Right renal cortex interstitium (tissue), 3 donors: ENCODE measurements at regions not wholly inside any gene's neighbourhood (a gene's known extent, or its start where the extent isn't known, plus 50 kb on each side); places are given as distances from the start of the nearest gene placed in this dataset.
"Not testable (repeated sequence)": the region's sequence is repeated elsewhere in the genome, so short reads cannot be mapped to it uniquely, and the experiment has no call there.

Experiments used
- DNase-seq, 3 donors: peaks; one replicate each; pipeline ENCODE4 v3.0.0-alpha.2; 2013; ENCODE audit warnings: low read depth in 3 of 3, low spot score in 2 of 3

DNA sequence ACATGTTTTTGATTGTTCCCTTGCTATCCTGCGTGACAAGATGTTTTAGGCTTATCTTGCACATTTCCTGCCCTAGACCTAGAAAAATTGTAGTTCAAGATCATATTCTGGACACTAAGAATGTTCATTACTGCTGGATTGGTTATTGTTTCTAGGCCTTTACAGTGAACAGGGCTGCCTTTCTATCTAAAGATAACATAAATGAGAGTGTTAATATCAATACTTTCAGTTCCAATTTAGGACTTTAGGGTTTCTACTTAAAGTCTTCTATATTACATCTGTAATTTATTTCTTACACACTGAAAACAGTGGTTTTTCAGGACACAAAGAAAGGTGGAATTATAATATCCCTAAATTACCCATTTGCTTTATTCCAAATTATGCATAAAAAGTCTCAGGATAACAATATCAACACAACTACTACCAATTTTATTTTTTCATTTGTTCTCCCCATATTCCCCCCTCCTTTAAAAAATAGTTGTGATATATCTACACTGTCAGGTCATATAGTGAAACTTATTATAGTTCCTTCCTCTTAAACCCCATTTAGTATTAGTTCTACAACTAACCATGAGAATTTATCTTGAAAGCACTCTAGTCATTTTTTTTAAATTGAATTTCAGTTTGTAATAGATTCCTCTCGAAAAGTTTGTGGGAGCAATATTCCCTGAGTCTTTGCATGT is 293.9 kb upstream of the RIOK2 start:
- DNase-seq: no peak

DNA sequence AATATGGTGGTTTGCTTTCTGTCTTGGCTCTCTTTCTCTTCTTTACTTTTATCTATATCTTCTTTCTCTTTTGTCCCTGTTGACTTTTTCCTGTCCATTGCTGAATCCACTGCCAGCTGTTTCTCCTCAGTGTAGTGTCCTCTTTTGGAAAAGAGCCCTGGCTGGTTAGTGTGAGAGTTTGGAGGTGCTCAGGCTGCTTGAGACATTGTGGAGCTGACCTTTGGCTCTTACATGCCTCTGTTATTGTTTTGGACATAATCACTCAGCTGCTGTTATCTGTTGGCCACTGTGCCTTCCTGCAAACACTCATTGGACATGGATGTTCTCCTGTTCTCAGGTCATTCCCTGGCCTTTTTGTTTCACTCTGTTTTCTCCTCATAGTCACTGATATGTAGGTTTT is 295.4 kb upstream of the RIOK2 start:
- DNase-seq: no peak

GRCh38 chr5:97480313-97480712 is 297.3 kb upstream of the RIOK2 start:
- DNase-seq: no peak

- no peak for DNase-seq
Observed at GRCh38 chr5:97488126-97488668, 305.1 kb upstream of the RIOK2 start.

- no peak for DNase-seq
Observed at GRCh38 chr5:97489010-97489840, 306.2 kb upstream of the RIOK2 start.

DNA sequence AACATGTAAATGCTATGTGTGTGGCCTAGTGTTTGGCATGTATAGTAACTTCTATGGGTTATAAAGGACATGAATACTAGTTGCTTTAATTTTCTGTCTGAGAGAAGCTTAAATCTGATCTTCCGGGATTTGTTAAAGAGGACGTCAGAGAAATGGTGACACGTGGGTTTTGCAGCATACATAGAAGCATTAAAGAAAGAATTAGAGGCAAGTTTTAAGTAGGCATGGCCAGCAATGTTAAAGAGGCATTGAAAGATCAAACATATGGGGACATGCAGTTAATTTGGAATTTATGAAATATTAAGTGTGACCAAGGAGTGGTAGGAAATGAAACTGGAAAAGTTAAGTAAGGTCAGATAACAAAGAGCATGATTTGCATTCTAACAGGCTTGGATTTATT is 311.4 kb upstream of the RIOK2 start:
- no peak for DNase-seq

DNA sequence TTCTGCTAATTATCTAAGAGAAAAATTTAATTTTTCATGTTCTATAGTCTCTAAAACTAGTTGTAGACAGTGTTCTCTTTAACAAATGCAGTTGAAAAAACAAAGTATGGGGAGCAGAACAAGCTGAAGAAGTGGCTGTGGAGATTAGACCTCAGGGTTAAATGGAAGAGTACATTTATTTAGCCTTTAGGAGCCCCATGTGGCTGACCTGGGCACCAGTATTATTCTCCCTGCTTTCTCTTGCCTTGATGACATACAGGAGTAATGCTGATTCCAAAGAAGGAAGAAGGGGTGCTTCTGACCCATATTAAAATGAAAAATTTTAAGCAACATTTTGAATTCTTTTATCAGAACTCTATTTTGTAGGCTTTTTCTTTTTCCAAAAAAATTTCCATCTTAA is 312.3 kb upstream of the RIOK2 start:
- DNase-seq: no peak

DNA sequence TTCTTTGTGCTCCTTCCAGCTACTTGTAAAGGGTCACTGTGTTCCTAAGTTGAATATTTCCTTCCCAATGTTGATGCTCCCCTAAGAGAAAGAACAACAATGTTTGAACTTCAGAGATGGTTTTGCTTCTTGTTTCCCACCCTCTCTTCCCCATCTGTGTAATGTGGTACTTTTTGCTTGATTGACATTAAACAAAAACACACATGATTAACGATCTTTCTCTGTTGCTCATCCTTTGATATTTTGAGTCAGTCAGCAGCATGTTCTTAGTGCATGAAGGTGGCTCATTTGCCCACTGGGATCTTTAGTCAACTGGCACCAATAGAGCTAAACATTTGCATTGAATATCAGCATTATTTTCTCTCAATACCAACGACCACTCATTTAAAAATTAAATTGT is 313.0 kb upstream of the RIOK2 start:
- DNase-seq: no peak

DNA sequence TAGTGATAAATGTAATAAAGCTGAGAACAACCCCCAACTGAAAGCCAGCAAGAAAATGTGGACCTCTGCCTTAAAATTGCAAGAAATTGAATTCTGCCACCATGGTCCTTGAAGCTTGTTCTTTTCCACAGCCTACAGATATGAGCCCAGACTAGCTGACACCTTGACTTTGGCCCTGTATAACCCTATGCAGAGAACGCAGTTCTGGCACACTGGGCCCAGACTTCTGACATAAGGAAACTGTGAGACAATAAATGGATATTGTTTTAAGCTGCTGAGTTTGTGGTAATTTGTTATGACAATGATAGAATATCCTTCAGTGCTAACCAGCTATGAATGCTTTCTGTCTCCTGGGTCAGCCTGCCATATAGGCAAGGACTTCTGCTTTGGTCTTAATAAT is 315.6 kb upstream of the RIOK2 start:
- no peak for DNase-seq

DNA sequence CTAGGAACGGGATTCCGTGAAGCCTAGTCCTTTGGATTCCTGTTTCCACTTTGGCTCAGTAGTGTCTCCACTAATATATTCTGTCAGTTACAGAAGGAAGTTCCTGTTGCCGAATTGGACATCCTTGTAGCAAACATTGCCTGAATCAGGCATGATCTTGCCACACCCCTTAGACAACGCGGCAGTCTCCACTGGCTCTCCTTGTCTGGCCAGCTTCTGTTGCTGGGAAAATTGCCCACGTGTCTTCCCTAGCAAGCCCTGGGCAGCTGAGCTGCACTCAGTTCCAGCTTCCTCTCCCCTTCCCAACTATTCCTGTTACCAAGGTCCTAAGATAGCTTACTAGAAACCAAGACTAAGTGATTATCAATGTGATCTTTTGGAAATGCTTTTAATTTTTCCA is 316.6 kb upstream of the RIOK2 start:
- no peak for DNase-seq

DNA sequence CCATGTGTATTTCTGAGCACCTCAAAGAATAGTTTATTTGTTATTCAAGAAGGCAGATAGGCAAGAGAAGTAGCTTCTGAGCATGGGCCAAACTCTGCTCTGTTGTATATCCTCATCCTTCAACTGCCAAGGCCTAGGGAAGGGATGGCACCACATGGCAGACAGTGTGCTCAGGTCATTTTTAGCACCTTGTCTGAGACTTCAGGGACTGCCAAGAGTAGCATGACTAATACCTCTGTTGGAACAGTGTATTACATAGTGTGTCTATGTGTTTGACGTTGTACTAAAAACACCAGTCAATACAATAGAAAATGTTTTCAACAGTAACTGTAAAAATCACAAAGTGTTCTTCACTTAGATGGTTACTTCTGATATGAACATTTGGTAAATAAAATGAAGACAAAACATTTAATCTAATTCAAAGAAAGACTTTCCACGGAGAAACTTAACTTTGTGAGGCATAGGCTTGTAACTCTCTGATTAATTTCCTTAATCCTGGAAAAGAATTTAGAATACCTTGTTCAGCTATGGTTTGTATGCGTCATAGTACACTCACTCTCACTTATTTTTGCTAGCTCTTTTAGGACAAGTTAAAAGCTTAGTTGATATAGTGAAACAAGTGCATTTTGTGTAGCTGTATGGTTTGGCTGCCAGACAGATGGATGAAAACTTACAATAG is 318.4 kb upstream of the RIOK2 start:
- DNase-seq: no peak

GRCh38 chr5:97501965-97502305 is 318.9 kb upstream of the RIOK2 start:
- DNase-seq: no peak

GRCh38 chr5:97508864-97509263 is 325.8 kb upstream of the RIOK2 start:
- DNase-seq: no peak

GRCh38 chr5:97519565-97519964 is 336.5 kb upstream of the RIOK2 start:
- DNase-seq: not testable (repeated sequence)

DNA sequence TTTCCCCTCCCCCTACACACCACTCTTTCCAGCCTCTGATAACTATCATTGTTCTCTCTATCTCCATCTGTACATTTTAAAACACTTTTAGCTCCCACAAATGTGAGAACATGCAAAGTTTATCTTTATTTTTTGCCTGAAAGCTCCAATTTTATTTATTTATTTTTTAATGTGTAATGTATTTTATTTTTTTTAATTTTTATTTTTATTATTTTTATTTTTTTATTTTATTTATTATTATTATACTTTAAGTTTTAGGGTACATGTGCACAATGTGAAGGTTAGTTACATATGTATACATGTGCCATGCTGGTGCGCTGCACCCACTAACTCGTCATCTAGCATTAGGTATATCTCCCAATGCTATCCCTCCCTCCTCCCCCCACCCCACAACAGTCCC is 340.3 kb upstream of the RIOK2 start:
- DNase-seq: not testable (repeated sequence)

DNA sequence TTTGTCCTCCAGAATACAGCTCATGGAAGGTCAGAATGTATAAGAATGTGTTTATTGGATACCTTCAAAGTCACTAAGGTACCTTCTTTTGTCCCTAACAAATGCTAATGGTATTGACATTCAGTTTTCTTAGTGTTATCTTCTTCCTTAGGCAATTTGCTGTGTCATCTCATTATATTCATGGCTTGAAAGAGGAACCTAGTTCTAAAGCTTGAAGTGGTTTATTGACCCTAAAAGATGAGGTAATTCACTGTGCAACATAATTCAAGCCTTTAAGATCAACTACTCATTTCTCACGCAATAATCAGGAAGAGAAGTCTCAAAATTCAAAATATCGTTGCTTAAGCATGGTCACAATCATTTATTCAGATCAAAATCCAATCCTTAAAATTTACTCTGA is 342.7 kb upstream of the RIOK2 start:
- DNase-seq: no peak

DNA sequence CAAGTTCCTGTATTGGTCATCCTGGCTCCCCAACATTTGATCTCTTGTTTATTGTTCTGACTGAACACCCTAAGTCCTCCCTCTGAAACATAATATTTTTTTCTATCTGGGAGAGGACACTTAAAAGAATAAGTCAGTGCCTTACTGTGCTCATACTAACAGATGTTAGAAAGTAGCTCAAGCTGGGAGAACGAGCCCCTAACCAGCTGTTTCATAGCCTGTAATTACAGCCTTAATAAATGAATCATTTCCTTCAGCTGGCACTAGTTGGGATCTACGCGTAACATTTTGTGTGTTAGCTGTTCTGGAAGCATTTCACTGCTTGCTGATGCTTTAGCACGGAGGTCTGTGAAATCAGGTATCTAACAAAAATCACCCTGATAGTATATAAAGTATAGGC is 345.9 kb upstream of the RIOK2 start:
- DNase-seq: peak in 1 of 3 donors; percentile 18

DNA sequence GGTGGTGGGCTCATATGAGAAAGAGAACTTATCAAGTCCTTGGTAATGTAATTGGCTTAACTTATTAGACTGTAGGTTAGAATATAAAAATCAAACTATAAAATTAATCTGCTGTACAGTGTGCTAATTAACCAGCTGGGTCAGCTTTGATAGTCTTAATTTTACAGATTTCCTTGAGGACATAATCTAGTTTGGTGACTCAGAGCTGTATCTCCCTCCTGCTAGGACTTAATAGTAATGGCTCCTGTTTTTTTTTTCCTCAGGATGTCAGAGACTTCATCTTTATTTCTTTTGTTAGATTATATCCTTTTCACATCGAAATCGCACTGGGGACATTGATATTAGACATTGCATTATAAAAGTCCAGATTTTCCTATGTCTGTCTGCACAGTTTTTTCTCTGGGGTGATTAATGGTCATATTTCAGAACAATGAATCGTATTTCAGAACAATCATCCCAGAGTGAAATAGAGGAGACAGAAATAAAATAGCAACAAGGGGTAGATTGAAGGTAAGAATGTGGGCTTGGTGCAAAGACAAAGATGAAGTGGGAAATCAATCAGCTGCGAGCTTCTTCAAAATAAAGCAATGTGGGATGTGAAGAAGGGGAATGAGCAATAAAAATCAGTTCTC is 346.4 kb upstream of the RIOK2 start:
- no peak for DNase-seq

GRCh38 chr5:97531549-97531948 is 348.5 kb upstream of the RIOK2 start:
- DNase-seq: no peak

GRCh38 chr5:97534166-97534565 is 351.1 kb upstream of the RIOK2 start:
- peak in 2 of 3 donors; percentile 21 to 23 for DNase-seq

DNA sequence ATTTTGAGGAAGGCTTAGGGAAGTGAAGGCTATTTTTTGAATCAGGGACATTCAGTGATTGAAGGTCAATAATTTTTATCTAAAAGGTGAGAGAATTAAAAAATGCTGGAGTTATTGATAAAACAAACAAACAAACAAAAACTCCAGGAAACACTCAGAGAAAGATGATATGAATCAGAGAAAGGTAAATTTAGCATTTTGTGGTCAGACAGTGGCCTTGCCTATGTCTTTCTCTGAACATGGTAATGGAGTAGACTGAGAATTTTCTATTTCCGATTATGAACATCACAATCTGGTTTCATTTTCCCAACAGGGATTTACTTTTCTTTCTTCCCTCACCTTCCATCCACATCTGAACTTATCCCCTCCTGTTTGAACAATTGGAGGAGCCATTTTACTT is 353.6 kb upstream of the RIOK2 start:
- DNase-seq: no peak
